ENCODE measurements at regions not wholly inside any gene's neighbourhood (a gene's known extent, or its start where the extent isn't known, plus 50 kb on each side); places are given as distances from the start of the nearest gene placed in this dataset.

GRCh38 chr12:107491856-107492255, 193.7 kb upstream of the PWP1 start:
- Histone ChIP-seq H2AFZ (ENCODE audit: low read length) (no peak overlapping the region), H3K9me3 (ENCODE audit: control insufficient read depth, insufficient read depth, low read depth, low read length) (no peaks in the 10 kb centered on the region), H3K27ac (ENCODE audit: insufficient read depth, low read length) (no peak overlapping the region), H3K36me3 (ENCODE audit: control insufficient read depth, insufficient read depth, low read length) (no peaks in the 10 kb centered on the region), H3K9ac (ENCODE audit: insufficient read depth, low read length) (no peak overlapping the region), H3K4me3 (replicated peaks in 1 of 4; ENCODE audit: control extremely low read depth in 1 of 4, insufficient read depth in 1 of 4, low read depth in 3 of 4, low read length in 4 of 4) (no peak overlapping the region), H3K79me2 (ENCODE audit: control insufficient read depth, insufficient read depth, low read length) (no peaks in the 10 kb centered on the region), H3K27me3 (ENCODE audit: control insufficient read depth, insufficient read depth, low read length) (no peaks in the 10 kb centered on the region), H3K4me1 (ENCODE audit: control insufficient read depth, extremely low read depth, insufficient read depth, low read length) (no peaks in the 10 kb centered on the region), H4K20me1 (ENCODE audit: control insufficient read depth, extremely low read depth, insufficient read depth, low read length) (no peaks in the 10 kb centered on the region), H3K4me2 (ENCODE audit: extremely low read depth, insufficient read depth, low read length) (no peak overlapping the region)
- no peak for TF ChIP-seq EZH2 (IDR thresholded peaks at IDR 0.05; ENCODE audit: low read length, missing control alignments)
- TF ChIP-seq CTCF (conservative IDR thresholded peaks at IDR 0.05 in 1 of 2, IDR thresholded peaks at IDR 0.05 in 1 of 2; ENCODE audit: low read depth in 1 of 2, low read length in 2 of 2) = no peak
- DNase-seq (ENCODE audit: low read depth in 2 of 2) = peak in 1 of 2 donors; percentile 25

- Histone ChIP-seq H2AFZ (ENCODE audit: low read length) (no peak overlapping the region), H3K27ac (ENCODE audit: insufficient read depth, low read length) (no peak overlapping the region), H3K9me3 (ENCODE audit: control insufficient read depth, insufficient read depth, low read depth, low read length) (no peaks in the 10 kb centered on the region), H3K4me3 (replicated peaks in 1 of 4; ENCODE audit: control extremely low read depth in 1 of 4, insufficient read depth in 1 of 4, low read depth in 3 of 4, low read length in 4 of 4) (no peak overlapping the region), H3K36me3 (ENCODE audit: control insufficient read depth, insufficient read depth, low read length) (no peaks in the 10 kb centered on the region), H3K4me1 (ENCODE audit: control insufficient read depth, extremely low read depth, insufficient read depth, low read length) (no peaks in the 10 kb centered on the region), H3K79me2 (ENCODE audit: control insufficient read depth, insufficient read depth, low read length) (no peaks in the 10 kb centered on the region), H3K27me3 (ENCODE audit: control insufficient read depth, insufficient read depth, low read length) (no peaks in the 10 kb centered on the region), H3K4me2 (ENCODE audit: extremely low read depth, insufficient read depth, low read length) (no peak overlapping the region), H4K20me1 (ENCODE audit: control insufficient read depth, extremely low read depth, insufficient read depth, low read length) (no peaks in the 10 kb centered on the region), H3K9ac (ENCODE audit: insufficient read depth, low read length) (no peak overlapping the region)
- TF ChIP-seq CTCF (conservative IDR thresholded peaks at IDR 0.05 in 1 of 2, IDR thresholded peaks at IDR 0.05 in 1 of 2; ENCODE audit: low read depth in 1 of 2, low read length in 2 of 2) (no peak), EZH2 (IDR thresholded peaks at IDR 0.05; ENCODE audit: low read length, missing control alignments) (no peak)
- no peak for DNase-seq (ENCODE audit: low read depth in 2 of 2)
Measured at GRCh38 chr12:107492393-107493134, 193.0 kb upstream of the PWP1 start.

- H3K79me2 ChIP-seq (ENCODE audit: control insufficient read depth, insufficient read depth, low read length) = no peaks in the 10 kb centered on the region
- no peak overlapping the region for H2AFZ ChIP-seq (ENCODE audit: low read length)
- H3K27me3 ChIP-seq (ENCODE audit: control insufficient read depth, insufficient read depth, low read length) = no peaks in the 10 kb centered on the region
- no peaks in the 10 kb centered on the region for H3K4me1 ChIP-seq (ENCODE audit: control insufficient read depth, extremely low read depth, insufficient read depth, low read length)
- no peaks in the 10 kb centered on the region for H3K9me3 ChIP-seq (ENCODE audit: control insufficient read depth, insufficient read depth, low read depth, low read length)
- no peak overlapping the region for H3K27ac ChIP-seq (ENCODE audit: insufficient read depth, low read length)
- H3K4me3 ChIP-seq (replicated peaks in 1 of 4; ENCODE audit: control extremely low read depth in 1 of 4, insufficient read depth in 1 of 4, low read depth in 3 of 4, low read length in 4 of 4) = no peak overlapping the region
- H3K4me2 ChIP-seq (ENCODE audit: extremely low read depth, insufficient read depth, low read length) = no peak overlapping the region
- no peaks in the 10 kb centered on the region for H4K20me1 ChIP-seq (ENCODE audit: control insufficient read depth, extremely low read depth, insufficient read depth, low read length)
- TF ChIP-seq EZH2 (IDR thresholded peaks at IDR 0.05; ENCODE audit: low read length, missing control alignments) (no peak), CTCF (conservative IDR thresholded peaks at IDR 0.05 in 1 of 2, IDR thresholded peaks at IDR 0.05 in 1 of 2; ENCODE audit: low read depth in 1 of 2, low read length in 2 of 2) (no peak)
- DNase-seq (ENCODE audit: low read depth in 2 of 2) = no peak
- no peaks in the 10 kb centered on the region for H3K36me3 ChIP-seq (ENCODE audit: control insufficient read depth, insufficient read depth, low read length)
- no peak overlapping the region for H3K9ac ChIP-seq (ENCODE audit: insufficient read depth, low read length)
Measured at GRCh38 chr12:107493135-107493494, 192.5 kb upstream of the PWP1 start.

Measured in fibroblast of lung (primary cell).